HS-5 (cell line): ENCODE measurements at regions not wholly inside any gene's neighbourhood (a gene's known extent, or its start where the extent isn't known, plus 50 kb on each side); places are given as distances from the start of the nearest gene placed in this dataset.

Source experiments
- DNase-seq: peaks from one replicate; pipeline ENCODE4 v3.0.0-alpha.2; 2012; ENCODE audit warnings: low read depth

- DNase-seq = no peak
Observed at GRCh38 chr13:106961216-106961615, 393.3 kb upstream of the ARGLU1 start.

- no peak for DNase-seq
Observed at GRCh38 chr13:106958621-106959048, 390.7 kb upstream of the ARGLU1 start.

- DNase-seq = no peak
Observed at GRCh38 chr13:106942563-106942962, 374.6 kb upstream of the ARGLU1 start.

GRCh38 chr13:106941779-106942178 lies 373.8 kb upstream of the ARGLU1 start:
- no peak for DNase-seq

GRCh38 chr13:106927421-106927820 lies 359.5 kb upstream of the ARGLU1 start:
- DNase-seq = no peak

- no peak for DNase-seq
Observed at GRCh38 chr13:106922384-106922783, 354.4 kb upstream of the ARGLU1 start.

GRCh38 chr13:106919638-106920037 lies 351.7 kb upstream of the ARGLU1 start:
- no peak for DNase-seq

GRCh38 chr13:106919133-106919532 lies 351.2 kb upstream of the ARGLU1 start:
- no peak for DNase-seq

- DNase-seq = no peak
Observed at GRCh38 chr13:106918557-106918860, 350.6 kb upstream of the ARGLU1 start.

- DNase-seq = no peak
Observed at GRCh38 chr13:106917673-106918556, 350.0 kb upstream of the ARGLU1 start.

- no peak for DNase-seq
Observed at GRCh38 chr13:106917024-106917571, 349.2 kb upstream of the ARGLU1 start.

- no peak for DNase-seq
Observed at GRCh38 chr13:106916329-106916976, 348.5 kb upstream of the ARGLU1 start.

GRCh38 chr13:106915146-106915545 lies 347.2 kb upstream of the ARGLU1 start:
- DNase-seq = no peak

GRCh38 chr13:106911627-106912026 lies 343.7 kb upstream of the ARGLU1 start:
- DNase-seq = no peak

- no peak for DNase-seq
Observed at GRCh38 chr13:106911020-106911419, 343.1 kb upstream of the ARGLU1 start.

GRCh38 chr13:106906426-106906996 lies 338.6 kb upstream of the ARGLU1 start:
- DNase-seq = no peak

GRCh38 chr13:106905380-106906162 lies 337.6 kb upstream of the ARGLU1 start:
- DNase-seq = no peak

GRCh38 chr13:106899442-106899841 lies 331.5 kb upstream of the ARGLU1 start:
- no peak for DNase-seq

GRCh38 chr13:106898231-106898630 lies 330.3 kb upstream of the ARGLU1 start:
- no peak for DNase-seq

- no peak for DNase-seq
Observed at GRCh38 chr13:106888148-106888547, 320.2 kb upstream of the ARGLU1 start.

GRCh38 chr13:106887686-106888085 lies 319.7 kb upstream of the ARGLU1 start:
- DNase-seq = no peak

- no peak for DNase-seq
Observed at GRCh38 chr13:106883976-106884375, 316.0 kb upstream of the ARGLU1 start.
